HG03045 (cell line): ENCODE measurements at regions not wholly inside any gene's neighbourhood (a gene's known extent, or its start where the extent isn't known, plus 50 kb on each side); places are given as distances from the start of the nearest gene placed in this dataset.

ENCODE experiments used
- ATAC-seq: cut with Tn5 transposase; IDR thresholded peaks from one replicate; pipeline ENCODE4 v1.9.1; 2021; ENCODE audit warnings: mild to moderate bottlenecking, moderate library complexity; ENCODE audit not compliant: unreplicated experiment

- no peak for ATAC-seq
Observed at GRCh38 chrX:69110116-69110530, 55.1 kb downstream of the PJA1 start.

- no peak for ATAC-seq
Observed at GRCh38 chrX:69109706-69110105, 55.5 kb downstream of the PJA1 start.

- ATAC-seq: no peak
Observed at GRCh38 chrX:69109036-69109663, 56.1 kb downstream of the PJA1 start.

- ATAC-seq: no peak
Observed at GRCh38 chrX:69107747-69108401, 57.4 kb downstream of the PJA1 start.

- no peak for ATAC-seq
Observed at GRCh38 chrX:69107231-69107739, 58.0 kb downstream of the PJA1 start.

GRCh38 chrX:69104756-69105434 lies 60.4 kb downstream of the PJA1 start:
- no peak for ATAC-seq

GRCh38 chrX:69103539-69103938 lies 61.7 kb downstream of the PJA1 start:
- ATAC-seq: no peak

- ATAC-seq: no peak
Observed at GRCh38 chrX:69102612-69103194, 62.5 kb downstream of the PJA1 start.

GRCh38 chrX:69101683-69102251 lies 63.5 kb downstream of the PJA1 start:
- no peak for ATAC-seq

GRCh38 chrX:69100478-69100877 lies 64.8 kb downstream of the PJA1 start:
- ATAC-seq: no peak

GRCh38 chrX:69097451-69098236 lies 67.6 kb downstream of the PJA1 start:
- no peak for ATAC-seq

- ATAC-seq: no peak
Observed at GRCh38 chrX:69096963-69097362, 68.3 kb downstream of the PJA1 start.

- ATAC-seq: no peak
Observed at GRCh38 chrX:69094977-69095669, 70.1 kb downstream of the PJA1 start.

GRCh38 chrX:69093960-69094871 lies 71.0 kb downstream of the PJA1 start:
- ATAC-seq: no peak

GRCh38 chrX:69090022-69090421 lies 75.2 kb downstream of the PJA1 start:
- ATAC-seq: no peak

GRCh38 chrX:69089203-69089602 lies 76.0 kb downstream of the PJA1 start:
- no peak for ATAC-seq

GRCh38 chrX:69088171-69088938 lies 76.9 kb downstream of the PJA1 start:
- no peak for ATAC-seq

GRCh38 chrX:69085826-69086225 lies 79.4 kb downstream of the PJA1 start:
- no peak for ATAC-seq
